Astrocyte (in vitro differentiated cells and primary cell): ENCODE measurements at regions not wholly inside any gene's neighbourhood (a gene's known extent, or its start where the extent isn't known, plus 50 kb on each side); places are given as distances from the start of the nearest gene placed in this dataset.

Experiments used
- DNase-seq: peaks from one replicate; pipeline ENCODE4 v3.0.0-alpha.2; 2010; ENCODE audit warnings: low read depth
- FAIRE-seq: peaks from 2 replicates; lab custom pipeline; 2011; peaks lifted over from hg19 to GRCh38; lab: Jason Lieb, UNC
- H2AFZ ChIP-seq: 2 replicates; pipeline ENCODE4 v1.6.0; 2012; ENCODE audit warnings: low read depth, low read length, inconsistent platforms
- H3K27ac ChIP-seq: 2 replicates; pipeline ENCODE4 v1.5.1; 2011; ENCODE audit warnings: low read depth, low read length, inconsistent platforms
- H3K27me3 ChIP-seq: 2 replicates; pipeline ENCODE4 v1.6.0; 2011; ENCODE audit warnings: low read length, inconsistent platforms; ENCODE audit not compliant: insufficient read depth
- H3K36me3 ChIP-seq: 2 replicates; pipeline ENCODE4 v1.5.1; 2011; ENCODE audit warnings: low read length, inconsistent platforms; ENCODE audit not compliant: insufficient read depth
- H3K4me1 ChIP-seq: 2 replicates; pipeline ENCODE4 v1.5.1; 2011; ENCODE audit warnings: low read length, inconsistent platforms; ENCODE audit not compliant: insufficient read depth
- H3K4me2 ChIP-seq: 2 replicates; pipeline ENCODE4 v1.6.0; 2012; ENCODE audit warnings: low read length, inconsistent platforms
- H3K4me3 ChIP-seq: 2 replicates; pipeline ENCODE4 v1.5.1; 2011; ENCODE audit warnings: low read depth, mild to moderate bottlenecking, low read length, inconsistent platforms; ENCODE audit not compliant: insufficient read depth
- H3K79me2 ChIP-seq: 2 replicates; pipeline ENCODE4 v1.6.0; 2012; ENCODE audit warnings: mild to moderate bottlenecking, low read length, inconsistent platforms; ENCODE audit not compliant: insufficient read depth
- H3K9ac ChIP-seq: 2 replicates; pipeline ENCODE4 v1.6.0; 2012; ENCODE audit warnings: mild to moderate bottlenecking, low read length, inconsistent platforms
- H3K9me3 ChIP-seq: 2 replicates; pipeline ENCODE4 v1.5.1; 2012; ENCODE audit warnings: low read depth, mild to moderate bottlenecking, low read length, inconsistent platforms; ENCODE audit not compliant: insufficient read depth
- H4K20me1 ChIP-seq: 2 replicates; pipeline ENCODE4 v1.6.0; 2012; ENCODE audit warnings: low read length, inconsistent platforms; ENCODE audit not compliant: insufficient read depth
- H3K27ac Mint-ChIP-seq: one replicate; pipeline ENCODE4 v1.8.0; 2021; ENCODE audit warnings: mild to moderate bottlenecking, mixed read lengths; ENCODE audit not compliant: unreplicated experiment
- H3K27me3 Mint-ChIP-seq: one replicate; pipeline ENCODE4 v1.8.0; 2021; ENCODE audit warnings: low read depth, mixed read lengths; ENCODE audit not compliant: unreplicated experiment
- H3K36me3 Mint-ChIP-seq: one replicate; pipeline ENCODE4 v1.8.0; 2021; ENCODE audit warnings: low read depth, mixed read lengths; ENCODE audit not compliant: unreplicated experiment
- H3K4me1 Mint-ChIP-seq: one replicate; pipeline ENCODE4 v1.8.0; 2021; ENCODE audit warnings: low read depth, mixed read lengths; ENCODE audit not compliant: unreplicated experiment
- H3K4me3 Mint-ChIP-seq: one replicate; pipeline ENCODE4 v1.8.0; 2021; ENCODE audit warnings: mild to moderate bottlenecking, moderate library complexity, mixed read lengths; ENCODE audit not compliant: unreplicated experiment
- H3K9me3 Mint-ChIP-seq: one replicate; pipeline ENCODE4 v1.8.0; 2021; ENCODE audit warnings: mild to moderate bottlenecking, mixed read lengths; ENCODE audit not compliant: unreplicated experiment
- EZH2 ChIP-seq: IDR thresholded peaks from 2 replicates; pipeline ENCODE4 v1.6.1; 2012; ENCODE audit warnings: mild to moderate bottlenecking, low read length, inconsistent platforms; ENCODE audit not compliant: insufficient read depth
- TF ChIP-seq, protein P1 (sequence below): IDR thresholded peaks from 2 replicates; pipeline ENCODE4 v1.5.1; 2011; ENCODE audit warnings: low read depth, mild to moderate bottlenecking, inconsistent platforms, low read length, moderate library complexity; ENCODE audit not compliant: insufficient read depth

DNA sequence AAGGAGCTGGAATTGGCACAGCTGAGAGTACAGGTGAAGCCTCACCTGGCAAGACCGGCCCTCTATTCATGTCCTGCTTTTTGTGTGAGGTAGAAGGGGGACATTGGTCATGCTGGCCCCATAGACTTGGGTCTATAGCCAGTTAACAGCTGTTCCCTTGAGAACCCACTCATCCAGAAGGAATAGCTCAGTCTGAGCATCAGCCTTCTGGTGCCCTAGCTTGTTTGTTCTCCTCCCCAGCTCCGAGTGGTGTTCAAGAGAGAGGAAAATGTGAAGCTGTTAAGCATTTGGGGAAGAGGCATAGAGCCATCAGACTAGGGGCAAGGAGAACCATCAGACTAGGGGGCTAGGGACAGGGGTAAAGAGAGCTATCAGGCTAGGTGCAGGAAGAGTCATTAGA, 290.9 kb downstream of the SIPA1L2 start:
- H3K36me3 ChIP-seq: no peaks in the 10 kb centered on the region
- H2AFZ ChIP-seq: no peak overlapping the region
- H3K4me1 ChIP-seq: no peaks in the 10 kb centered on the region
- no peaks in the 10 kb centered on the region for H3K9me3 ChIP-seq
- no peak overlapping the region for H3K27ac ChIP-seq
- no peak overlapping the region for H3K4me2 ChIP-seq
- TF ChIP-seq EZH2: no peak
- TF ChIP-seq, protein P1, sequence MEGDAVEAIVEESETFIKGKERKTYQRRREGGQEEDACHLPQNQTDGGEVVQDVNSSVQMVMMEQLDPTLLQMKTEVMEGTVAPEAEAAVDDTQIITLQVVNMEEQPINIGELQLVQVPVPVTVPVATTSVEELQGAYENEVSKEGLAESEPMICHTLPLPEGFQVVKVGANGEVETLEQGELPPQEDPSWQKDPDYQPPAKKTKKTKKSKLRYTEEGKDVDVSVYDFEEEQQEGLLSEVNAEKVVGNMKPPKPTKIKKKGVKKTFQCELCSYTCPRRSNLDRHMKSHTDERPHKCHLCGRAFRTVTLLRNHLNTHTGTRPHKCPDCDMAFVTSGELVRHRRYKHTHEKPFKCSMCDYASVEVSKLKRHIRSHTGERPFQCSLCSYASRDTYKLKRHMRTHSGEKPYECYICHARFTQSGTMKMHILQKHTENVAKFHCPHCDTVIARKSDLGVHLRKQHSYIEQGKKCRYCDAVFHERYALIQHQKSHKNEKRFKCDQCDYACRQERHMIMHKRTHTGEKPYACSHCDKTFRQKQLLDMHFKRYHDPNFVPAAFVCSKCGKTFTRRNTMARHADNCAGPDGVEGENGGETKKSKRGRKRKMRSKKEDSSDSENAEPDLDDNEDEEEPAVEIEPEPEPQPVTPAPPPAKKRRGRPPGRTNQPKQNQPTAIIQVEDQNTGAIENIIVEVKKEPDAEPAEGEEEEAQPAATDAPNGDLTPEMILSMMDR: no peak
- no peak for FAIRE-seq
- Mint-ChIP-seq H3K27ac (no peak overlapping the region), H3K27me3 (peaks cover 28% of the 10 kb centered on the region), H3K36me3 (no peaks in the 10 kb centered on the region), H3K4me3 (no peak overlapping the region), H3K9me3 (peaks cover 4% of the 10 kb centered on the region), H3K4me1 (peaks cover 10% of the 10 kb centered on the region)
- no peak for DNase-seq
- H3K4me3 ChIP-seq: no peak overlapping the region
- H3K79me2 ChIP-seq: no peaks in the 10 kb centered on the region
- no peak overlapping the region for H3K9ac ChIP-seq
- H4K20me1 ChIP-seq: no peaks in the 10 kb centered on the region
- H3K27me3 ChIP-seq: peaks cover 5% of the 10 kb centered on the region

DNA sequence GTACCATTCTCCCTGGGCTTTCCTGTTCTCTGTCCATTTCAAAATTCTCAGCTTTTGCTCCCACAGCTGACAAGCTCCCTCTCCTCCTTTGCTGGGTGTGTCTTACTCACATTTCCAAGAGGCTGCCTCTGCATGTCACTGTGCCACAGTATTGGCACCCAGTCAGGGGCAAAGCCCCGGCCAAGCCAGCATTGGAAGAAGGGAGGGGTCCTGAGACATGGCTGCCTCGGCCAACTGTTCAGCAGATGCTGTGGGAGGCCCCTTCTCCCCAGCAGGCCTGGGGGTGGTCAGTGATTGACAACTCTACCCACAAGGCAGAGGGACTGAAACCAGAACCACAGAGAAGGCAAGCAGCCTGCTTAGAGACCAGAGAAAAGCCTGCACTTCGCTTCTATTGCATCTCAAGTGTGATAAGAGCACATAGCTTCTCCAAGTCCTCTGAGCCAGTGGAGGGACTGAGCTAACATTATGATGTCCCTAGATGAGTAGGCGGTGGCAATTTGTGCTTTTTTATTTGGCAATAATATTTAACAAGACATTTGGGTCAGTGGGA, 294.1 kb downstream of the SIPA1L2 start:
- peaks cover 4% of the 10 kb centered on the region for H3K9me3 Mint-ChIP-seq
- FAIRE-seq: no peak
- no peak overlapping the region for H2AFZ ChIP-seq

DNA sequence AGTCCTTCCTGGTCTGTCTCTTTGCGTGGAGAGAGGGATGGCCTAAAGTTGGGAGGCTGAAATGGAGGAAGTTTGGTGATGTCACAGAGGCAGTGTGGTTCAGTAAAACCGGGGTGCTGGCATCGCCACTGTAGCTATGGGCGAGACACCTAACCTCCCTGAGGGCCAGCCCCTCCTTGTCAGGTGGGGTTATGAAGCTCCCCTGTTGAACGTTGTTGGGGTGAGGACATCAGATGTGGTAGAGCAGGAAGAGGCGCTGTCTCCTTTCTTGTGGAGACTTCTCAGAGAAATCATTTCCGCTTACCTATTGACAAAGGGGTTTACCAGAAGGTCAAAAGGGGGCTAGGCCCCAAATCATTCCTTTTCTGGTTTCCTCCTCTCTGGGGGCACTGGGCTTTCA, 294.7 kb downstream of the SIPA1L2 start:
- Histone ChIP-seq H3K4me3 (no peak overlapping the region), H2AFZ (no peak overlapping the region), H3K9ac (no peak overlapping the region), H3K79me2 (no peaks in the 10 kb centered on the region), H3K27ac (no peak overlapping the region), H3K27me3 (peaks cover 5% of the 10 kb centered on the region), H3K4me1 (no peaks in the 10 kb centered on the region), H3K36me3 (no peaks in the 10 kb centered on the region), H3K4me2 (no peak overlapping the region), H4K20me1 (no peaks in the 10 kb centered on the region), H3K9me3 (no peaks in the 10 kb centered on the region)
- Mint-ChIP-seq H3K9me3 (peaks cover 5% of the 10 kb centered on the region), H3K27me3 (peaks cover 32% of the 10 kb centered on the region), H3K27ac (no peak overlapping the region), H3K4me3 (no peak overlapping the region), H3K36me3 (no peaks in the 10 kb centered on the region), H3K4me1 (peaks cover 6% of the 10 kb centered on the region)
- DNase-seq: no peak
- TF ChIP-seq, protein P1: no peak
- no peak for TF ChIP-seq EZH2
- no peak for FAIRE-seq

More for the DNA sequence above, 294.1 kb downstream of the SIPA1L2 start:
- Mint-ChIP-seq H3K27me3 (peaks cover 32% of the 10 kb centered on the region), H3K4me1 (peaks cover 10% of the 10 kb centered on the region), H3K36me3 (no peaks in the 10 kb centered on the region), H3K27ac (no peak overlapping the region), H3K4me3 (no peak overlapping the region)
- no peaks in the 10 kb centered on the region for H3K9me3 ChIP-seq
- no peak for DNase-seq
- H3K4me3 ChIP-seq: no peak overlapping the region
- H3K4me2 ChIP-seq: no peak overlapping the region
- H3K79me2 ChIP-seq: no peaks in the 10 kb centered on the region
- no peaks in the 10 kb centered on the region for H3K36me3 ChIP-seq
- no peak overlapping the region for H3K27ac ChIP-seq
- H3K9ac ChIP-seq: no peak overlapping the region
- no peaks in the 10 kb centered on the region for H4K20me1 ChIP-seq
- TF ChIP-seq, protein P1: no peak
- no peak for TF ChIP-seq EZH2
- no peaks in the 10 kb centered on the region for H3K4me1 ChIP-seq
- H3K27me3 ChIP-seq: peaks cover 5% of the 10 kb centered on the region
